ENCODE measurements at regions not wholly inside any gene's neighbourhood (a gene's known extent, or its start where the extent isn't known, plus 50 kb on each side); places are given as distances from the start of the nearest gene placed in this dataset.
"Not testable (repeated sequence)": the region's sequence is repeated elsewhere in the genome, so short reads cannot be mapped to it uniquely, and the experiment has no call there.

GRCh38 chrX:16320765-16321355 is 153.6 kb downstream of the MAGEB17 start:
- no peak for DNase-seq (ENCODE audit: low read depth)

- no peak for DNase-seq (ENCODE audit: low read depth)
Observed at GRCh38 chrX:16333453-16333852, 166.2 kb downstream of the MAGEB17 start.

GRCh38 chrX:16335181-16335580 is 167.9 kb downstream of the MAGEB17 start:
- no peak for DNase-seq (ENCODE audit: low read depth)

- DNase-seq (ENCODE audit: low read depth), result no peak
Observed at GRCh38 chrX:16347968-16348670, 180.8 kb downstream of the MAGEB17 start.

- DNase-seq (ENCODE audit: low read depth), result no peak
Observed at GRCh38 chrX:16357902-16358301, 190.6 kb downstream of the MAGEB17 start.

GRCh38 chrX:16360056-16360455 is 192.8 kb downstream of the MAGEB17 start:
- DNase-seq (ENCODE audit: low read depth), result not testable (repeated sequence)

GRCh38 chrX:16368696-16369095 is 201.4 kb downstream of the MAGEB17 start:
- no peak for DNase-seq (ENCODE audit: low read depth)

- no peak for DNase-seq (ENCODE audit: low read depth)
Observed at GRCh38 chrX:16376056-16376455, 208.8 kb downstream of the MAGEB17 start.

- DNase-seq (ENCODE audit: low read depth), result no peak
Observed at GRCh38 chrX:16386126-16386525, 218.8 kb downstream of the MAGEB17 start.

GRCh38 chrX:16392597-16392996 is 225.3 kb downstream of the MAGEB17 start:
- no peak for DNase-seq (ENCODE audit: low read depth)

- no peak for DNase-seq (ENCODE audit: low read depth)
Observed at GRCh38 chrX:16394290-16394689, 227.0 kb downstream of the MAGEB17 start.

GRCh38 chrX:16403808-16404207 is 236.5 kb downstream of the MAGEB17 start:
- DNase-seq (ENCODE audit: low read depth), result no peak

GRCh38 chrX:16416588-16416987 is 233.4 kb upstream of the S100G start:
- DNase-seq (ENCODE audit: low read depth), result no peak

- no peak for DNase-seq (ENCODE audit: low read depth)
Observed at GRCh38 chrX:16418650-16419049, 231.3 kb upstream of the S100G start.

- no peak for DNase-seq (ENCODE audit: low read depth)
Observed at GRCh38 chrX:16427668-16428067, 222.3 kb upstream of the S100G start.

- DNase-seq (ENCODE audit: low read depth), result no peak
Observed at GRCh38 chrX:16429406-16429805, 220.6 kb upstream of the S100G start.

GRCh38 chrX:16431266-16431665 is 218.7 kb upstream of the S100G start:
- no peak for DNase-seq (ENCODE audit: low read depth)

GRCh38 chrX:16433021-16433420 is 216.9 kb upstream of the S100G start:
- DNase-seq (ENCODE audit: low read depth), result no peak

- no peak for DNase-seq (ENCODE audit: low read depth)
Observed at GRCh38 chrX:16435399-16435986, 214.5 kb upstream of the S100G start.

- DNase-seq (ENCODE audit: low read depth), result peak; percentile 25
Observed at GRCh38 chrX:16436348-16437188, 213.4 kb upstream of the S100G start.

- DNase-seq (ENCODE audit: low read depth), result no peak
Observed at GRCh38 chrX:16440446-16440845, 209.5 kb upstream of the S100G start.

- DNase-seq (ENCODE audit: low read depth), result no peak
Observed at GRCh38 chrX:16444353-16444752, 205.6 kb upstream of the S100G start.

All from stimulated activated CD8-positive, alpha-beta memory T cell treated with anti-CD3 and anti-CD28 coated beads, Interleukin-15, amount 100 ng/mL, for 1 hour (primary cell).